Stomach (tissue), 8 donors: ENCODE measurements at regions not wholly inside any gene's neighbourhood (a gene's known extent, or its start where the extent isn't known, plus 50 kb on each side); places are given as distances from the start of the nearest gene placed in this dataset.

Experiments used
- DNase-seq, 2 donors: peaks; one replicate each; pipeline versions ENCODE4 v3.0.0 to v3.0.0-alpha.2; 2013 to 2019
- H3K27ac ChIP-seq, 5 donors: fragments of 200-600 bp in 4 of 5; sonication (generic) in 4 of 5; one replicate each; pipeline ENCODE4 v1.5.1; 2013 to 2019; ENCODE audit warnings: mild to moderate bottlenecking in 1 of 5, moderate library complexity in 1 of 5
- H3K27me3 ChIP-seq, 3 donors: fragments of 200-600 bp; sonication (generic); one replicate each; pipeline ENCODE4 v1.5.1; 2017 to 2019; ENCODE audit warnings: mixed run types in 1 of 3
- H3K36me3 ChIP-seq, 4 donors: fragments of 200-600 bp; sonication (generic); 1 replicate in 3 of 4; 2 replicates in 1 of 4; pipeline ENCODE4 v1.5.1; 2016 to 2019
- H3K4me1 ChIP-seq, 4 donors: fragments of 200-600 bp; sonication (generic); one replicate each; pipeline ENCODE4 v1.5.1; 2016 to 2019
- H3K4me3 ChIP-seq, 4 donors: fragments of 200-600 bp; sonication (generic) in 3 of 4; one replicate each; pipeline ENCODE4 v1.5.1; 2016 to 2019; ENCODE audit warnings: mild to moderate bottlenecking in 1 of 4
- H3K9me3 ChIP-seq, 4 donors: fragments of 200-600 bp; sonication (generic); one replicate each; pipeline ENCODE4 v1.5.1; 2016 to 2019
- EP300 ChIP-seq: sonication (generic); formaldehyde crosslinking; IDR thresholded peaks from one replicate; pipeline ENCODE4 v1.6.1; 2017; ENCODE audit warnings: antibody characterized with exemption
- POLR2A ChIP-seq, 4 donors: fragments of 450-650 bp; IDR thresholded peaks; one replicate each; pipeline ENCODE4 v1.6.1; 2016; ENCODE audit warnings: antibody characterized with exemption in 4 of 4, control low read depth in 2 of 4, mild to moderate bottlenecking in 1 of 4, moderate library complexity in 1 of 4
- POLR2AphosphoS5 ChIP-seq, 3 donors: sonication (generic); formaldehyde crosslinking; IDR thresholded peaks; one replicate each; pipeline ENCODE4 v1.6.1; 2016; ENCODE audit warnings: antibody characterized with exemption in 3 of 3
- WGBS, 5 donors: extraction: QIAGEN DNeasy Blood & Tissue Kit in 3 of 5; methylation state at CpG; one replicate each; pipeline versions ENCODE4 v1.1.5 to v1.1.7; 2013 to 2018; 5-methylcytosine and 5-hydroxymethylcytosine counted together
- intact Hi-C: fragments of 100-400 bp; cut with DNase I; formaldehyde crosslinking; loops from one replicate; pipeline ENCODE4 v1.15.1; 2023; ENCODE audit warnings: low total_unique reads
- TF ChIP-seq, protein P1 (sequence below), 7 experiments: fragments of 450-650 bp in 4 of 7; fragments of 200-600 bp in 3 of 7; sonication (generic) in 3 of 7; IDR thresholded peaks; one replicate each; pipeline ENCODE4 v1.5.1; 2016 to 2019; ENCODE audit warnings: antibody characterized with exemption in 7 of 7, control low read depth in 2 of 7, mild to moderate bottlenecking in 1 of 7
- donor health status: healthy with polysubstance abuse.
- donor health status: Bipolar disorder and iron deficiency.
- donor health status: healthy.

DNA sequence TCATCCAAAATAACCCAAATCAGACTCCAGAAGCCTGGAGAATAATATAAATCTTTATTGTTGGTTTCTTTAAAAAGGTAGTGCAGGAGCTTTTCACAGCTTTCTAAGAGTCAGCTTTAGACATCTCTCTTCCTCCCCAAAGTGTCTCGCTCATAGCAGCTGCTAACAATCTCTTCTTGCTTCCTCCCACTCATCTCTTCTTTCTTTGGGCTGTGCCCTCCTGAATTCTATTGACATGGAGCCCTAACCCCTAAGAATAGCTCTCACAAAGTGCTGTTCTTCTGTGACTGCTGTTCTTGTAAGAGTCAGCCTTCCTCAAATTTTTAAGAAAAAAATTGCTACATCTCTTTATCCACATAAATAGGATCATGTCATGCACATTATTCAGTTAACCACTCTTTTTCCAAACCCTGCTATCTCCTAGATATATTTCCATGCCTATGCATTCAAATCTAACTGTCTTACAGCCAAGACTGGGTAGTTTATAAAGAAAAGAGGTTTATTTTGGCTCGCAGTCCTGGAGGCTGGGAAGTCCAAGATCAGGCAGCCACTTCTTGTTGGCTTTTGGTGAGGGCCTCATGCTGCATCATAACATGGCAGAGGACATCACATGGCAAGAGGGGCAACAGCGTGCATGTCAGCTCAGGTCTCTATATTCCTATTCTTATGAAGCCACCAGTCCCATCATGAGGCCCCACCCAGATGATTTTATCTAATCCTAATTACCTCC, 301.0 kb upstream of the POU3F1 start:
- H3K4me1 ChIP-seq = no peaks in the 10 kb centered on the region
- no peak overlapping the region for H3K27ac ChIP-seq
- DNase-seq = no peak
- H3K36me3 ChIP-seq = no peaks in the 10 kb centered on the region
- H3K9me3 ChIP-seq = peaks cover 0 to 32% (median 18%) of the 10 kb centered on the region in 4 donors
- H3K27me3 ChIP-seq = peaks cover 0 to 7% (median 3%) of the 10 kb centered on the region in 3 donors
- intact Hi-C loops = no loop called here
- WGBS, 5 donors = 69 to 83% (median 81%) methylated on average over 3 of the region's 3 CpGs
- H3K4me3 ChIP-seq = no peak overlapping the region
- TF ChIP-seq, protein P1, sequence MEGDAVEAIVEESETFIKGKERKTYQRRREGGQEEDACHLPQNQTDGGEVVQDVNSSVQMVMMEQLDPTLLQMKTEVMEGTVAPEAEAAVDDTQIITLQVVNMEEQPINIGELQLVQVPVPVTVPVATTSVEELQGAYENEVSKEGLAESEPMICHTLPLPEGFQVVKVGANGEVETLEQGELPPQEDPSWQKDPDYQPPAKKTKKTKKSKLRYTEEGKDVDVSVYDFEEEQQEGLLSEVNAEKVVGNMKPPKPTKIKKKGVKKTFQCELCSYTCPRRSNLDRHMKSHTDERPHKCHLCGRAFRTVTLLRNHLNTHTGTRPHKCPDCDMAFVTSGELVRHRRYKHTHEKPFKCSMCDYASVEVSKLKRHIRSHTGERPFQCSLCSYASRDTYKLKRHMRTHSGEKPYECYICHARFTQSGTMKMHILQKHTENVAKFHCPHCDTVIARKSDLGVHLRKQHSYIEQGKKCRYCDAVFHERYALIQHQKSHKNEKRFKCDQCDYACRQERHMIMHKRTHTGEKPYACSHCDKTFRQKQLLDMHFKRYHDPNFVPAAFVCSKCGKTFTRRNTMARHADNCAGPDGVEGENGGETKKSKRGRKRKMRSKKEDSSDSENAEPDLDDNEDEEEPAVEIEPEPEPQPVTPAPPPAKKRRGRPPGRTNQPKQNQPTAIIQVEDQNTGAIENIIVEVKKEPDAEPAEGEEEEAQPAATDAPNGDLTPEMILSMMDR (IDR thresholded peaks at IDR 0.05) = no peak
- TF ChIP-seq POLR2A (IDR thresholded peaks at IDR 0.05) (no peak), EP300 (no peak), POLR2AphosphoS5 (IDR thresholded peaks at IDR 0.05) (no peak)

DNA sequence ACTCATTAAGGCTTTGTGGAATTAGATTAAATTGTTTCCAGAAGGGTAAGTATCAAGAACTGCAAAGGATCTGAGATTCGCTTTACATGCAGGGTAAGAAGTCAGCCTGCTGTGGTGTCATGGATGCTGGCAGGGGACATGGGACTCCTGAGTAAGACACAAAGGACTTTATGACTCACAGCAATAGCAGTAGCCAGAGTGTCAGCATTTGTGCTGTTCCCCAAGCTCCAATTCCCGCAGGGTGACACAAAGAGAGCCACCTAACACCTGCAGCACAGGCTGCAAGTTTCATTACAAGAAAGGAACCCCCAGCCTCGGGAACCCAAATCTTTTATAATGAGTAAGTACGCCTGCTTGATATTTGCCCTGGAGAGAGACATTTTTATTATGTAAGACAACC, 298.1 kb upstream of the POU3F1 start:
- no peaks in the 10 kb centered on the region for H3K4me1 ChIP-seq
- H3K4me3 ChIP-seq = no peak overlapping the region
- no peak for TF ChIP-seq POLR2AphosphoS5 (IDR thresholded peaks at IDR 0.05)
- no peak for TF ChIP-seq POLR2A (IDR thresholded peaks at IDR 0.05)
- no peak for TF ChIP-seq EP300
- TF ChIP-seq, protein P1 (IDR thresholded peaks at IDR 0.05) = no peak
- peaks cover 0 to 6% (median 3%) of the 10 kb centered on the region in 3 donors for H3K27me3 ChIP-seq
- no peaks in the 10 kb centered on the region for H3K36me3 ChIP-seq
- WGBS, 5 donors = 72 to 80% (median 74%) methylated on average over 4 of the region's 4 CpGs
- intact Hi-C loops = no loop called here
- peaks cover 0 to 32% (median 18%) of the 10 kb centered on the region in 4 donors for H3K9me3 ChIP-seq
- no peak for DNase-seq
- no peak overlapping the region for H3K27ac ChIP-seq

DNA sequence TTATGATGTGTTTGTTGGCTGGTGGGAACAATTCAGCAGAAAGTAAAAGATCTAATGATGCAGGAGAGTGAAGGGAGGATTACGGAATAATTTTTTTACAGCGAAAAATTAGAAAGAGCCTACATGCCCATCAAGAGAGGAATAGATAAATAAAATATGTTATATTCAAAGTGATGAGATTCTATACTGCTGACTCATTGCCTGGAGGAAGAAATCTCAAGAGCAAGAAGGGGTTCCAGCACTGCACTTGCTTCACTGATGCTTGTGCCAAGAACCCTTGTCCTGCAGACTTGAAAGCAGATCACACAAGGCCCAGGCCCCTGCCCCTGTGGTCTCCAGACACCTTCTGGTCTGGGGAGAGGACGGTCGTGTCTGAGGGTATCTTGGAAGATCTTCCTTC, 295.1 kb upstream of the POU3F1 start:
- no peak for TF ChIP-seq EP300
- no peak for TF ChIP-seq POLR2AphosphoS5 (IDR thresholded peaks at IDR 0.05)
- no peak for TF ChIP-seq POLR2A (IDR thresholded peaks at IDR 0.05)
- TF ChIP-seq, protein P1 (IDR thresholded peaks at IDR 0.05) = no peak
- no peak overlapping the region for H3K27ac ChIP-seq
- DNase-seq = no peak
- 81 to 85% (median 84%) methylated on average over 4 of the region's 4 CpGs for WGBS, 5 donors
- intact Hi-C loops = no loop called here
- no peaks in the 10 kb centered on the region for H3K4me1 ChIP-seq
- H3K4me3 ChIP-seq = no peak overlapping the region
- no peaks in the 10 kb centered on the region for H3K36me3 ChIP-seq
- peaks cover 0 to 18% (median 11%) of the 10 kb centered on the region in 4 donors for H3K9me3 ChIP-seq
- peaks cover 0 to 11% (median 3%) of the 10 kb centered on the region in 3 donors for H3K27me3 ChIP-seq

DNA sequence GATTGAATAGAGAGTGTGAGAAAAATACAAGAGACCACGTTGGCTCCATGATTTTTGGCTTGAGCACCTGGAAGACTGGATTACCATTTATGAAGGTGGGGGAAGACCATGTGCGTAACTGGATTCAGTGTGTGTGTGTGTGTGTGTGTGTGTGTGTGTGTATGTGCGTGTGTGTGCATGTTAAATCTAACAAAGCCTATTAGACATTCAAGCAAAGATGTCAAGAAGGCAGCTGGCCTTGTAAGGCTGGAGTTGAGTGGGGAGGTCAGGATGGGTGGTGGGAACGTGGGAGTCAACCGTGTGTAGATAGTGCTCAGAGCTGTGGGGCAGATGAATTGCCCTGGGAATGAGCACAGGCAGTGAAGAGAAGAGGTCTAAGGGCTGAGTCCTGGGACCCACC, 293.8 kb upstream of the POU3F1 start:
- no peaks in the 10 kb centered on the region for H3K36me3 ChIP-seq
- no peak overlapping the region for H3K4me3 ChIP-seq
- no peak for TF ChIP-seq EP300
- no peak for TF ChIP-seq POLR2AphosphoS5 (IDR thresholded peaks at IDR 0.05)
- TF ChIP-seq, protein P1 (IDR thresholded peaks at IDR 0.05) = no peak
- no peak for TF ChIP-seq POLR2A (IDR thresholded peaks at IDR 0.05)
- peaks cover 0 to 22% (median 4%) of the 10 kb centered on the region in 3 donors for H3K27me3 ChIP-seq
- 68 to 84% (median 78%) methylated on average over 5 of the region's 5 CpGs for WGBS, 5 donors
- H3K27ac ChIP-seq = no peak overlapping the region
- H3K4me1 ChIP-seq = no peaks in the 10 kb centered on the region
- DNase-seq = no peak
- intact Hi-C loops = no loop called here
- peaks cover 0 to 6% (median 5%) of the 10 kb centered on the region in 4 donors for H3K9me3 ChIP-seq
